Memory B cell (primary cell): ENCODE measurements at regions not wholly inside any gene's neighbourhood (a gene's known extent, or its start where the extent isn't known, plus 50 kb on each side); places are given as distances from the start of the nearest gene placed in this dataset.

Experiments
- ATAC-seq: fragments of 150-1000 bp; cut with Tn5 transposase; 2 replicates; pipeline ENCODE4 v1.10.0; 2021; ENCODE audit warnings: low read depth, mild to moderate bottlenecking, moderate library complexity
- DNase-seq, 2 donors: peaks; one replicate each; pipeline ENCODE4 v3.0.0; 2022; ENCODE audit warnings: low spot score in 2 of 2
- H3K27ac Mint-ChIP-seq: one replicate; pipeline ENCODE4 v1.8.0; 2022; ENCODE audit warnings: mild to moderate bottlenecking, moderate library complexity, mixed read lengths
- H3K27me3 Mint-ChIP-seq: one replicate; pipeline ENCODE4 v1.8.0; 2022; ENCODE audit warnings: mixed read lengths
- H3K36me3 Mint-ChIP-seq: one replicate; pipeline ENCODE4 v1.8.0; 2022; ENCODE audit warnings: mild to moderate bottlenecking, mixed read lengths
- H3K4me1 Mint-ChIP-seq: one replicate; pipeline ENCODE4 v1.8.0; 2022; ENCODE audit warnings: mixed read lengths
- H3K4me3 Mint-ChIP-seq: one replicate; pipeline ENCODE4 v1.8.0; 2022; ENCODE audit warnings: mild to moderate bottlenecking, moderate library complexity, mixed read lengths
- H3K9me3 Mint-ChIP-seq: one replicate; pipeline ENCODE4 v1.8.0; 2022; ENCODE audit warnings: mixed read lengths

- Mint-ChIP-seq H3K4me3 (no peak overlapping the region), H3K4me1 (no peaks in the 10 kb centered on the region), H3K27me3 (no peaks in the 10 kb centered on the region), H3K36me3 (no peaks in the 10 kb centered on the region), H3K27ac (no peak overlapping the region), H3K9me3 (peaks cover 3% of the 10 kb centered on the region)
- no peak for ATAC-seq
- DNase-seq = no peak
Measured at GRCh38 chr4:13238936-13239335, 245.2 kb downstream of the RAB28 start.

GRCh38 chr4:13236485-13236884, 247.7 kb downstream of the RAB28 start:
- Mint-ChIP-seq H3K36me3 (peaks cover 2% of the 10 kb centered on the region), H3K4me3 (no peak overlapping the region), H3K4me1 (peaks cover 4% of the 10 kb centered on the region), H3K27ac (no peak overlapping the region), H3K27me3 (no peaks in the 10 kb centered on the region), H3K9me3 (peaks cover 7% of the 10 kb centered on the region)
- DNase-seq = no peak
- ATAC-seq = no peak

- Mint-ChIP-seq H3K27ac (no peak overlapping the region), H3K4me3 (no peak overlapping the region), H3K9me3 (peaks cover 16% of the 10 kb centered on the region), H3K4me1 (peaks cover 4% of the 10 kb centered on the region), H3K27me3 (no peaks in the 10 kb centered on the region), H3K36me3 (peaks cover 10% of the 10 kb centered on the region)
- DNase-seq (no peak), ATAC-seq (no peak)
Measured at GRCh38 chr4:13233755-13234154, 250.4 kb downstream of the RAB28 start.

- ATAC-seq = no peak
- Mint-ChIP-seq H3K9me3 (no peaks in the 10 kb centered on the region), H3K4me1 (no peaks in the 10 kb centered on the region), H3K36me3 (peaks cover 5% of the 10 kb centered on the region), H3K27ac (no peak overlapping the region), H3K4me3 (no peak overlapping the region), H3K27me3 (no peaks in the 10 kb centered on the region)
- DNase-seq = no peak
Measured at GRCh38 chr4:13219971-13220370, 264.2 kb downstream of the RAB28 start.

- Mint-ChIP-seq H3K4me3 (no peak overlapping the region), H3K4me1 (no peaks in the 10 kb centered on the region), H3K9me3 (no peaks in the 10 kb centered on the region), H3K27ac (no peak overlapping the region), H3K36me3 (peaks cover 6% of the 10 kb centered on the region), H3K27me3 (no peaks in the 10 kb centered on the region)
- ATAC-seq (no peak), DNase-seq (no peak)
Measured at GRCh38 chr4:13218326-13218958, 265.7 kb downstream of the RAB28 start.

GRCh38 chr4:13215560-13215959, 268.6 kb downstream of the RAB28 start:
- ATAC-seq = no peak
- DNase-seq = no peak
- Mint-ChIP-seq H3K4me3 (no peak overlapping the region), H3K27ac (no peak overlapping the region), H3K4me1 (no peaks in the 10 kb centered on the region), H3K9me3 (no peaks in the 10 kb centered on the region), H3K36me3 (peaks cover 6% of the 10 kb centered on the region), H3K27me3 (no peaks in the 10 kb centered on the region)

- Mint-ChIP-seq H3K9me3 (no peaks in the 10 kb centered on the region), H3K4me3 (no peak overlapping the region), H3K27me3 (no peaks in the 10 kb centered on the region), H3K36me3 (peaks cover 6% of the 10 kb centered on the region), H3K27ac (no peak overlapping the region), H3K4me1 (no peaks in the 10 kb centered on the region)
- ATAC-seq (no peak), DNase-seq (no peak)
Measured at GRCh38 chr4:13212936-13213335, 271.2 kb downstream of the RAB28 start.

GRCh38 chr4:13209600-13209999, 274.5 kb downstream of the RAB28 start:
- no peak for DNase-seq
- H3K4me3 Mint-ChIP-seq = no peak overlapping the region
- no peaks in the 10 kb centered on the region for H3K9me3 Mint-ChIP-seq
- H3K27me3 Mint-ChIP-seq = no peaks in the 10 kb centered on the region
- ATAC-seq = no peak
- H3K36me3 Mint-ChIP-seq = no peaks in the 10 kb centered on the region
- no peaks in the 10 kb centered on the region for H3K4me1 Mint-ChIP-seq
- H3K27ac Mint-ChIP-seq = no peak overlapping the region

- no peaks in the 10 kb centered on the region for H3K4me1 Mint-ChIP-seq
- DNase-seq = no peak
- H3K27me3 Mint-ChIP-seq = no peaks in the 10 kb centered on the region
Measured at GRCh38 chr4:13208558-13209193, 275.5 kb downstream of the RAB28 start.

GRCh38 chr4:13207226-13207625, 276.9 kb downstream of the RAB28 start:
- no peaks in the 10 kb centered on the region for H3K4me1 Mint-ChIP-seq
- ATAC-seq (no peak), DNase-seq (no peak)
- H3K9me3 Mint-ChIP-seq = no peaks in the 10 kb centered on the region
- H3K27me3 Mint-ChIP-seq = no peaks in the 10 kb centered on the region
- H3K36me3 Mint-ChIP-seq = peaks cover 1% of the 10 kb centered on the region
- no peak overlapping the region for H3K4me3 Mint-ChIP-seq
- H3K27ac Mint-ChIP-seq = no peak overlapping the region

More at GRCh38 chr4:13208558-13209193, 275.5 kb downstream of the RAB28 start:
- Mint-ChIP-seq H3K27ac (no peak overlapping the region), H3K4me3 (no peak overlapping the region), H3K36me3 (peaks cover 1% of the 10 kb centered on the region), H3K9me3 (no peaks in the 10 kb centered on the region)
- no peak for ATAC-seq

- no peaks in the 10 kb centered on the region for H3K27me3 Mint-ChIP-seq
- H3K4me1 Mint-ChIP-seq = no peaks in the 10 kb centered on the region
- no peaks in the 10 kb centered on the region for H3K9me3 Mint-ChIP-seq
- DNase-seq = no peak
- ATAC-seq = no peak
- H3K27ac Mint-ChIP-seq = no peak overlapping the region
- H3K36me3 Mint-ChIP-seq = peaks cover 1% of the 10 kb centered on the region
- no peak overlapping the region for H3K4me3 Mint-ChIP-seq
Measured at GRCh38 chr4:13203101-13203500, 281.0 kb downstream of the RAB28 start.

GRCh38 chr4:13202701-13203100, 281.4 kb downstream of the RAB28 start:
- DNase-seq (no peak), ATAC-seq (no peak)
- no peaks in the 10 kb centered on the region for H3K4me1 Mint-ChIP-seq
- H3K27me3 Mint-ChIP-seq = no peaks in the 10 kb centered on the region
- H3K4me3 Mint-ChIP-seq = no peak overlapping the region
- peaks cover 1% of the 10 kb centered on the region for H3K36me3 Mint-ChIP-seq
- no peaks in the 10 kb centered on the region for H3K9me3 Mint-ChIP-seq
- H3K27ac Mint-ChIP-seq = no peak overlapping the region

- no peak overlapping the region for H3K27ac Mint-ChIP-seq
- ATAC-seq = no peak
- no peak for DNase-seq
- no peak overlapping the region for H3K4me3 Mint-ChIP-seq
- H3K36me3 Mint-ChIP-seq = peaks cover 1% of the 10 kb centered on the region
- H3K27me3 Mint-ChIP-seq = no peaks in the 10 kb centered on the region
- no peaks in the 10 kb centered on the region for H3K9me3 Mint-ChIP-seq
- no peaks in the 10 kb centered on the region for H3K4me1 Mint-ChIP-seq
Measured at GRCh38 chr4:13201241-13201640, 282.9 kb downstream of the RAB28 start.

GRCh38 chr4:13196721-13197120, 287.4 kb downstream of the RAB28 start:
- no peaks in the 10 kb centered on the region for H3K9me3 Mint-ChIP-seq
- H3K4me1 Mint-ChIP-seq = peaks cover 2% of the 10 kb centered on the region
- H3K27ac Mint-ChIP-seq = no peak overlapping the region
- H3K27me3 Mint-ChIP-seq = no peaks in the 10 kb centered on the region
- DNase-seq = no peak
- ATAC-seq = no peak
- no peak overlapping the region for H3K4me3 Mint-ChIP-seq
- H3K36me3 Mint-ChIP-seq = peaks cover 3% of the 10 kb centered on the region

GRCh38 chr4:13193662-13194061, 290.5 kb downstream of the RAB28 start:
- H3K4me3 Mint-ChIP-seq = no peak overlapping the region
- H3K9me3 Mint-ChIP-seq = no peaks in the 10 kb centered on the region
- DNase-seq (no peak), ATAC-seq (no peak)
- H3K27ac Mint-ChIP-seq = no peak overlapping the region
- peaks cover 3% of the 10 kb centered on the region for H3K36me3 Mint-ChIP-seq
- peaks cover 2% of the 10 kb centered on the region for H3K4me1 Mint-ChIP-seq
- no peaks in the 10 kb centered on the region for H3K27me3 Mint-ChIP-seq
